Fibroblast of lung (primary cell): ENCODE measurements at regions not wholly inside any gene's neighbourhood (a gene's known extent, or its start where the extent isn't known, plus 50 kb on each side); places are given as distances from the start of the nearest gene placed in this dataset.

Experiments
- DNase-seq, 2 donors: peaks; one replicate each; pipeline versions ENCODE4 v3.0.0 to v3.0.0-alpha.2; 2010; ENCODE audit warnings: low read depth in 2 of 2
- H2AFZ ChIP-seq: 2 replicates; pipeline ENCODE4 v1.5.1; 2012; ENCODE audit warnings: low read length, control low read depth, inconsistent platforms
- H3K27ac ChIP-seq: 2 replicates; pipeline ENCODE4 v1.5.1; 2011; ENCODE audit warnings: low read length, control low read depth; ENCODE audit not compliant: insufficient read depth
- H3K27me3 ChIP-seq: 2 replicates; pipeline ENCODE4 v1.5.1; 2011; ENCODE audit warnings: mild to moderate bottlenecking, low read length; ENCODE audit not compliant: control insufficient read depth, insufficient read depth
- H3K36me3 ChIP-seq: 2 replicates; pipeline ENCODE4 v1.5.1; 2011; ENCODE audit warnings: low read length; ENCODE audit not compliant: control insufficient read depth, insufficient read depth
- H3K4me1 ChIP-seq: 2 replicates; pipeline ENCODE4 v1.5.1; 2011; ENCODE audit warnings: low read length; ENCODE audit not compliant: control insufficient read depth, insufficient read depth; ENCODE audit errors: extremely low read depth
- H3K4me2 ChIP-seq: 2 replicates; pipeline ENCODE4 v1.5.1; 2011; ENCODE audit warnings: low read length, control low read depth; ENCODE audit not compliant: insufficient read depth; ENCODE audit errors: extremely low read depth
- H3K4me3 ChIP-seq, 4 experiments: fragments of 200-600 bp in 1 of 4; sonication (generic) in 1 of 4; replicated peaks in 1 of 4; 2 replicates each; pipeline ENCODE4 v1.5.1; 2011 to 2016; ENCODE audit warnings: low read length in 4 of 4, low read depth in 3 of 4, mild to moderate bottlenecking in 3 of 4, control low read depth in 2 of 4, inconsistent platforms in 1 of 4, mixed read lengths in 1 of 4; ENCODE audit not compliant: insufficient read depth in 1 of 4; ENCODE audit errors: control extremely low read depth in 1 of 4
- H3K79me2 ChIP-seq: 2 replicates; pipeline ENCODE4 v1.5.1; 2012; ENCODE audit warnings: mild to moderate bottlenecking, low read length, inconsistent platforms; ENCODE audit not compliant: control insufficient read depth, insufficient read depth
- H3K9ac ChIP-seq: 2 replicates; pipeline ENCODE4 v1.5.1; 2011; ENCODE audit warnings: mild to moderate bottlenecking, low read length, control low read depth; ENCODE audit not compliant: insufficient read depth
- H3K9me3 ChIP-seq: 2 replicates; pipeline ENCODE4 v1.5.1; 2012; ENCODE audit warnings: low read depth, low read length; ENCODE audit not compliant: control insufficient read depth, insufficient read depth
- H4K20me1 ChIP-seq: 2 replicates; pipeline ENCODE4 v1.5.1; 2011; ENCODE audit warnings: low read length; ENCODE audit not compliant: control insufficient read depth, insufficient read depth; ENCODE audit errors: extremely low read depth
- EZH2 ChIP-seq: IDR thresholded peaks from 2 replicates; pipeline ENCODE4 v1.5.1; 2012; ENCODE audit warnings: low read length, control low read depth, mild to moderate bottlenecking; ENCODE audit errors: missing control alignments
- TF ChIP-seq, protein P1 (sequence below), 2 donors: IDR thresholded peaks in 1 of 2; conservative IDR thresholded peaks in 1 of 2; 1 replicate in 1 of 2; 2 replicates in 1 of 2; pipeline ENCODE4 v1.5.1; 2011 to 2012; ENCODE audit warnings: low read length in 2 of 2, control low read depth in 1 of 2, inconsistent platforms in 1 of 2, low read depth in 1 of 2, mild to moderate bottlenecking in 1 of 2

DNA sequence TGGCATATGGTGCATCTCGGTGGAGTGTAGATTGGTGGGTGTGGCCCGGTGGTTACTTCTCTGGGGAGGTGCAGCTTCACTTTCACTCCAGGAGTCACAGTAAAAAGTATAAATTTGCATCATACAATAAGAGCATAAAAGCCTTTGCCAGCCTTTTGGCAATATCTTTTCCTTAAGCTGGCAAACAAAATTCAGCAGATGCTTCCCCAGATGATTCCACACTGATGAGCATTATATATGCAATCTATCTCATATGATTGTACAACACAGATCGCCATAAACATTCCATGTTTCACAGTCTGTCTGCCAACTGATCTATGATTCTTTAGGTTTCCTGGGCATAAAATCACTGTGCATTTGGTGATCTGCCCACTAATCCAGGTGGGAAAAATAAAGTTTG is 120.2 kb upstream of the ALCAM start:
- H3K4me3 ChIP-seq, result no peak overlapping the region
- no peak overlapping the region for H3K9ac ChIP-seq
- H3K4me1 ChIP-seq, result no peaks in the 10 kb centered on the region
- H3K27ac ChIP-seq, result no peak overlapping the region
- DNase-seq, result no peak
- H3K79me2 ChIP-seq, result no peaks in the 10 kb centered on the region
- H3K27me3 ChIP-seq, result no peaks in the 10 kb centered on the region
- no peaks in the 10 kb centered on the region for H3K9me3 ChIP-seq
- H2AFZ ChIP-seq, result no peak overlapping the region
- no peak for TF ChIP-seq EZH2
- TF ChIP-seq, protein P1, sequence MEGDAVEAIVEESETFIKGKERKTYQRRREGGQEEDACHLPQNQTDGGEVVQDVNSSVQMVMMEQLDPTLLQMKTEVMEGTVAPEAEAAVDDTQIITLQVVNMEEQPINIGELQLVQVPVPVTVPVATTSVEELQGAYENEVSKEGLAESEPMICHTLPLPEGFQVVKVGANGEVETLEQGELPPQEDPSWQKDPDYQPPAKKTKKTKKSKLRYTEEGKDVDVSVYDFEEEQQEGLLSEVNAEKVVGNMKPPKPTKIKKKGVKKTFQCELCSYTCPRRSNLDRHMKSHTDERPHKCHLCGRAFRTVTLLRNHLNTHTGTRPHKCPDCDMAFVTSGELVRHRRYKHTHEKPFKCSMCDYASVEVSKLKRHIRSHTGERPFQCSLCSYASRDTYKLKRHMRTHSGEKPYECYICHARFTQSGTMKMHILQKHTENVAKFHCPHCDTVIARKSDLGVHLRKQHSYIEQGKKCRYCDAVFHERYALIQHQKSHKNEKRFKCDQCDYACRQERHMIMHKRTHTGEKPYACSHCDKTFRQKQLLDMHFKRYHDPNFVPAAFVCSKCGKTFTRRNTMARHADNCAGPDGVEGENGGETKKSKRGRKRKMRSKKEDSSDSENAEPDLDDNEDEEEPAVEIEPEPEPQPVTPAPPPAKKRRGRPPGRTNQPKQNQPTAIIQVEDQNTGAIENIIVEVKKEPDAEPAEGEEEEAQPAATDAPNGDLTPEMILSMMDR (conservative IDR thresholded peaks at IDR 0.05 in 1 of 2, IDR thresholded peaks at IDR 0.05 in 1 of 2; ENCODE audit: low read depth in 1 of 2, low read length in 2 of 2), result no peak
- no peaks in the 10 kb centered on the region for H4K20me1 ChIP-seq
- H3K36me3 ChIP-seq, result no peaks in the 10 kb centered on the region
- H3K4me2 ChIP-seq, result no peak overlapping the region

DNA sequence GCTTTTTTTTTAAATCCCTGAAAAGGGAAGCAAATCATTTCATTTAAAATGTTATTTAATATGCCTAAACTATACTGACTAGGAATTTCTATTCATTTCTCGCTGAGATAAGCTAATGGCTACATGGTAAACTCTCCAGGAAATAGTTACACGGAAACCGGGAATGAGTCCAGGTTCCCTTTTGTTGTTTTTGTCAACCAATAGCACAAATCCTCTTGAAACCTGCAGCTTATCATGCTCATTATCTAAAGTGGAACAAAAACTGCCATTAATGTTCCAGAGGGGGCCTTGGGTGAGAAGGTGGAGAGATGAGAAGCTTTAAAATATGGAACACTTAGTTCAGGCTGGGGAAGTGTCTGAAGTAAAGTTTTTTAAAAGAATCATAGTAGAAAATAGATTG is 113.5 kb upstream of the ALCAM start:
- no peaks in the 10 kb centered on the region for H3K79me2 ChIP-seq
- no peak for TF ChIP-seq EZH2
- TF ChIP-seq, protein P1 (conservative IDR thresholded peaks at IDR 0.05 in 1 of 2, IDR thresholded peaks at IDR 0.05 in 1 of 2; ENCODE audit: low read depth in 1 of 2, low read length in 2 of 2), result no peak
- DNase-seq, result peak in 1 of 2 donors; percentile 59
- no peaks in the 10 kb centered on the region for H3K36me3 ChIP-seq
- no peak overlapping the region for H3K4me2 ChIP-seq
- no peaks in the 10 kb centered on the region for H3K9me3 ChIP-seq
- no peaks in the 10 kb centered on the region for H4K20me1 ChIP-seq
- H3K4me1 ChIP-seq, result no peaks in the 10 kb centered on the region
- H2AFZ ChIP-seq, result no peak overlapping the region
- H3K27ac ChIP-seq, result no peak overlapping the region
- H3K27me3 ChIP-seq, result no peaks in the 10 kb centered on the region
- no peak overlapping the region for H3K4me3 ChIP-seq
- no peak overlapping the region for H3K9ac ChIP-seq

DNA sequence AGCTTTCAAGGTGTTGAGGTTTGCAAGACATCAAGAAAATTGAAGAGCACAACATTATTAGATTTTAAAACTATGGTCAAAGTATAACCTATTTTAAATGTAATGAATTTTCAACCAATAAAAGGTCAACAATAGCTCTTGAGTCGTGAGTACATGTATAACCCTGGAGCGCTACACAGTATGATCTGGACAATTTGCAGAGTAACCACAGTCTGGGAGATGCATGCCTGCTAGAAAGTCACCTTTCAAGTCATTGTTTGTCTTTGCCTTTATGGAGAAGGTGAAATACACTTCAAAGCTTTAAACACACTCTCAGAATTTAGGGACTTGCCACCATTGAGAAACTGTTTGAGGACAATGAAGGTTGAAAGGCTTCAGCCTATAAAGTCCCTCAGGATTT is 112.6 kb upstream of the ALCAM start:
- Histone ChIP-seq H3K36me3 (no peaks in the 10 kb centered on the region), H4K20me1 (no peaks in the 10 kb centered on the region), H3K27me3 (no peaks in the 10 kb centered on the region), H3K79me2 (no peaks in the 10 kb centered on the region), H3K4me3 (no peak overlapping the region), H3K4me1 (no peaks in the 10 kb centered on the region), H3K4me2 (no peak overlapping the region), H3K9ac (no peak overlapping the region), H2AFZ (no peak overlapping the region), H3K9me3 (no peaks in the 10 kb centered on the region), H3K27ac (no peak overlapping the region)
- DNase-seq, result no peak
- TF ChIP-seq, protein P1 (conservative IDR thresholded peaks at IDR 0.05 in 1 of 2, IDR thresholded peaks at IDR 0.05 in 1 of 2; ENCODE audit: low read depth in 1 of 2, low read length in 2 of 2), result no peak
- no peak for TF ChIP-seq EZH2
